ENCODE measurements at regions not wholly inside any gene's neighbourhood (a gene's known extent, or its start where the extent isn't known, plus 50 kb on each side); places are given as distances from the start of the nearest gene placed in this dataset.

DNA sequence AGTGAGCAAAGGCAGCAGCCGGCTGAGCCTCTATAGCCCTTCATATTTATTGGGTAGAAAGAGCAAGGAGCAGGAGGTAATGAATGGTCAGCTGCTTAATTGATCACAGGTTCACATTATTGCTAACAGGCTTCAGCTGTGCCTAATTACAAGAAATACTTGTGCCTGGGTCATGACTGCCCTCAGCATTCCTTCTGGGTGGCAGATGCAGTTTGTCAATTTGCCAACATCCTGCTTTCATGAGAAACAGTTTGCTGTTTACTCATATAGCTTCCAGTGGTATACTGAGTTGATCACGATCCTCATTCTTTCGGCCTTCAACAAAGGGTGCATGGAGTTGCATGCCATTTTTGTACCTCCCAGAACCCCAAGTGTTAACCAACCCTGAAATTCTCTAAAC is 81.0 kb upstream of the PLEKHG7 start (continued):
- TF ChIP-seq RBBP5 (conservative IDR thresholded peaks at IDR 0.05) (no peak), IKZF1 (conservative IDR thresholded peaks at IDR 0.05) (no peak), HDGF (IDR thresholded peaks at IDR 0.05) (no peak), STAT3 (IDR thresholded peaks at IDR 0.05; ENCODE audit: low read depth, low read length) (no peak)
- TF ChIP-seq, protein P1, sequence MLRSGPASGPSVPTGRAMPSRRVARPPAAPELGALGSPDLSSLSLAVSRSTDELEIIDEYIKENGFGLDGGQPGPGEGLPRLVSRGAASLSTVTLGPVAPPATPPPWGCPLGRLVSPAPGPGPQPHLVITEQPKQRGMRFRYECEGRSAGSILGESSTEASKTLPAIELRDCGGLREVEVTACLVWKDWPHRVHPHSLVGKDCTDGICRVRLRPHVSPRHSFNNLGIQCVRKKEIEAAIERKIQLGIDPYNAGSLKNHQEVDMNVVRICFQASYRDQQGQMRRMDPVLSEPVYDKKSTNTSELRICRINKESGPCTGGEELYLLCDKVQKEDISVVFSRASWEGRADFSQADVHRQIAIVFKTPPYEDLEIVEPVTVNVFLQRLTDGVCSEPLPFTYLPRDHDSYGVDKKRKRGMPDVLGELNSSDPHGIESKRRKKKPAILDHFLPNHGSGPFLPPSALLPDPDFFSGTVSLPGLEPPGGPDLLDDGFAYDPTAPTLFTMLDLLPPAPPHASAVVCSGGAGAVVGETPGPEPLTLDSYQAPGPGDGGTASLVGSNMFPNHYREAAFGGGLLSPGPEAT (IDR thresholded peaks at IDR 0.05; ENCODE audit: low read depth): no peak

DNA sequence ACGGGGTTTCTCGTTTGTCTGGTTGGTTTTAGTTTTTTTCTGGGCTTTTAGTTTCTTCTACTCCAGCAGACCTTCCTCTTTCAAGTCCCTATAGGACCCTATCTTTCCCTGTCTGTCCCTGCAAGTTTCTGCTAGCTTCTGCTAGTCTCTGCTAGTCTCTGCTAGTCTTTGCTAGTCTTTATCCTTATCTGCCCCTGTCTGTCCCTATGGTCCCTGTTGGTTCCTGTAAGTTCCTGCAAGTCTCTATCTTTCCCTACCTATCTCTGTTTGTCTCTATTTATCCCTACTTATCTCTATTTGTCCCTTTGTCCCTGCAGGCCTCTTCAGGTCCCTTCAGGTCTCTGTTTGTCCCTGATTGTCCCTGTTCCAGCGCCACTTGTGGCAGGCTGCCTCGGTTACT is 81.5 kb upstream of the PLEKHG7 start:
- DNase-seq (ENCODE audit: low read depth, low spot score) (no peak), FAIRE-seq (no peak), ATAC-seq (no peak)
- no peak overlapping the region for H3K4me2 ChIP-seq (ENCODE audit: control insufficient read depth, insufficient read depth)
- POLR2A ChIA-PET: no interaction called here
- H3K36me3 ChIP-seq (ENCODE audit: control insufficient read depth in 2 of 2, insufficient read depth in 2 of 2, low read length in 1 of 2): no peaks in the 10 kb centered on the region
- no TSS peak for BruUV-seq (replicated peaks)
- H3K27ac ChIP-seq (ENCODE audit: control insufficient read depth, insufficient read depth): no peak overlapping the region
- H3K4me3 ChIP-seq: no peak overlapping the region
- H3K9me3 ChIP-seq (replicated peaks; ENCODE audit: control insufficient read depth, insufficient read depth, low read length): no peaks in the 10 kb centered on the region
- RAD21 ChIA-PET (ENCODE audit: unreplicated experiment): no interaction called here
- CTCF ChIA-PET: no interaction called here
- no peak overlapping the region for H3K9ac ChIP-seq (ENCODE audit: control insufficient read depth, insufficient read depth, low read length)
- SMC1A ChIA-PET (ENCODE audit: uncharacterized antibody, unreplicated experiment): no interaction called here
- intact Hi-C loops (cut with micrococcal nuclease; ENCODE audit: unreplicated experiment) (no loop called here), in situ Hi-C loops (cut with MboI) (no loop called here)
- WGBS (ENCODE audit: insufficient coverage, insufficient replicate concordance, low lambda C conversion rate, missing lambda C conversion rate): 82% methylated on average over 4 of the region's 4 CpGs
- H3K27me3 ChIP-seq (replicated peaks in 1 of 2; ENCODE audit: control insufficient read depth in 2 of 2, insufficient read depth in 2 of 2, low read length in 1 of 2): no peaks in the 10 kb centered on the region
- H3K79me2 ChIP-seq (ENCODE audit: control insufficient read depth, insufficient read depth, low read length): no peaks in the 10 kb centered on the region
- TF ChIP-seq, protein P2, sequence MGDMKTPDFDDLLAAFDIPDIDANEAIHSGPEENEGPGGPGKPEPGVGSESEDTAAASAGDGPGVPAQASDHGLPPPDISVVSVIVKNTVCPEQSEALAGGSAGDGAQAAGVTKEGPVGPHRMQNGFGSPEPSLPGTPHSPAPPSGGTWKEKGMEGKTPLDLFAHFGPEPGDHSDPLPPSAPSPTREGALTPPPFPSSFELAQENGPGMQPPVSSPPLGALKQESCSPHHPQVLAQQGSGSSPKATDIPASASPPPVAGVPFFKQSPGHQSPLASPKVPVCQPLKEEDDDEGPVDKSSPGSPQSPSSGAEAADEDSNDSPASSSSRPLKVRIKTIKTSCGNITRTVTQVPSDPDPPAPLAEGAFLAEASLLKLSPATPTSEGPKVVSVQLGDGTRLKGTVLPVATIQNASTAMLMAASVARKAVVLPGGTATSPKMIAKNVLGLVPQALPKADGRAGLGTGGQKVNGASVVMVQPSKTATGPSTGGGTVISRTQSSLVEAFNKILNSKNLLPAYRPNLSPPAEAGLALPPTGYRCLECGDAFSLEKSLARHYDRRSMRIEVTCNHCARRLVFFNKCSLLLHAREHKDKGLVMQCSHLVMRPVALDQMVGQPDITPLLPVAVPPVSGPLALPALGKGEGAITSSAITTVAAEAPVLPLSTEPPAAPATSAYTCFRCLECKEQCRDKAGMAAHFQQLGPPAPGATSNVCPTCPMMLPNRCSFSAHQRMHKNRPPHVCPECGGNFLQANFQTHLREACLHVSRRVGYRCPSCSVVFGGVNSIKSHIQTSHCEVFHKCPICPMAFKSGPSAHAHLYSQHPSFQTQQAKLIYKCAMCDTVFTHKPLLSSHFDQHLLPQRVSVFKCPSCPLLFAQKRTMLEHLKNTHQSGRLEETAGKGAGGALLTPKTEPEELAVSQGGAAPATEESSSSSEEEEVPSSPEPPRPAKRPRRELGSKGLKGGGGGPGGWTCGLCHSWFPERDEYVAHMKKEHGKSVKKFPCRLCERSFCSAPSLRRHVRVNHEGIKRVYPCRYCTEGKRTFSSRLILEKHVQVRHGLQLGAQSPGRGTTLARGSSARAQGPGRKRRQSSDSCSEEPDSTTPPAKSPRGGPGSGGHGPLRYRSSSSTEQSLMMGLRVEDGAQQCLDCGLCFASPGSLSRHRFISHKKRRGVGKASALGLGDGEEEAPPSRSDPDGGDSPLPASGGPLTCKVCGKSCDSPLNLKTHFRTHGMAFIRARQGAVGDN (IDR thresholded peaks at IDR 0.05): no peak
- TF ChIP-seq CHD2 (IDR thresholded peaks at IDR 0.05; ENCODE audit: borderline replicate concordance, low read depth, low read length): no peak
- no peak for TF ChIP-seq EGR1 (IDR thresholded peaks at IDR 0.05; ENCODE audit: borderline replicate concordance in 1 of 2, low read depth in 2 of 2, low read length in 2 of 2)
- TF ChIP-seq, protein P1 (IDR thresholded peaks at IDR 0.05; ENCODE audit: low read depth): no peak
- H2AFZ ChIP-seq (ENCODE audit: control insufficient read depth, low read depth, low read length): no peak overlapping the region
- H4K20me1 ChIP-seq (ENCODE audit: control insufficient read depth, insufficient read depth): no peaks in the 10 kb centered on the region
- no peaks in the 10 kb centered on the region for H3K4me1 ChIP-seq (ENCODE audit: control insufficient read depth, insufficient read depth, low read length)

Data from GM12878 (cell line).